ENCODE measurements at regions not wholly inside any gene's neighbourhood (a gene's known extent, or its start where the extent isn't known, plus 50 kb on each side); places are given as distances from the start of the nearest gene placed in this dataset.
"Not testable (repeated sequence)": the region's sequence is repeated elsewhere in the genome, so short reads cannot be mapped to it uniquely, and the experiment has no call there.

DNA sequence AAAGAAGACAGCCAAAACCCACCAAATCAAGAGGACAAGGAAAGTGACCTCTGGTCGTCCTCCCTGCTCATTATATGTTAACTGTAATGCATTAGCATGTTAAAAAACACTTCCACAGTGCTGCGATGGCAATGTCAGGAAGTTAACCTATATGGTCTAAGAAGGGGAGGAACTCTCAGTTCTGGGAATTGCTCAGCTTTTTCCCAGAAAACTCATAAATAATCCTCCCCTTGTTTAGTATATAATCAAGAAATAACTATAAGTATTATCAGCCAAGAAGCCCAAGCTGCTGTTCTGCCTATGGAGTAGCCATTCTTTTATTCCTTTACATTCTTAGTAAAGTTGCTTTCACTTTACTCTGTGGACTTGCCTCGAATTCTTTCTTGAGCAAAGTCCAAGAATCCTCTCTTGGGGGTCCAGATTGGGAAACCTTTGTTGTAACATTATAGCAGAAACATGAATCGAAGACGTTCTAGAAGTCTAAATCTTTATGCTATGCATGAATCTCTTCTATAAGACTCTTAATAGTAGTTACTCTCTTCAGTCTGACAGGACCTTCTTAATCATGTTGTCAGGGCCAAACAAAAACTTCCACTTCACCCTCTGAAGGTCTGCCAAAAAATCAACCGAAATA is 110.0 kb upstream of the VANGL1 start:
- no peak for DNase-seq

DNA sequence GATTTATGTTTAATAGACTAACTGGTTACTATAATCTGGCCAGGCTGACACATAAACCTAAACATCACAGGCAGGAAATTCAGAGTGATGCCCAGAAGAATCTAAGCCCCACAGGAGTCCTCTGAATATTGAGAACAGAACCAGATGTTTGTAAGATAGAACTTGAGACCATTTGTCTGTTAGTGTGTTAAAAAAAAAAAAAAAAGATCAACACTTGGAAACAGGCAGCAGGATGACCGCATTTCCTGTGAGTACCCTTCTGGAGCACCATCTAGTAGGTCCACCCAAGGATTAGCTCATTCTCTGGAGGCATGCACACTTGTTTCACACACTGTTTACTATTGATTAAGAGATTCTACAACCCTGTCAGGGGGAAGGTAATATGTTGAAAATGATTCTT is 111.4 kb upstream of the VANGL1 start:
- DNase-seq = no peak

DNA sequence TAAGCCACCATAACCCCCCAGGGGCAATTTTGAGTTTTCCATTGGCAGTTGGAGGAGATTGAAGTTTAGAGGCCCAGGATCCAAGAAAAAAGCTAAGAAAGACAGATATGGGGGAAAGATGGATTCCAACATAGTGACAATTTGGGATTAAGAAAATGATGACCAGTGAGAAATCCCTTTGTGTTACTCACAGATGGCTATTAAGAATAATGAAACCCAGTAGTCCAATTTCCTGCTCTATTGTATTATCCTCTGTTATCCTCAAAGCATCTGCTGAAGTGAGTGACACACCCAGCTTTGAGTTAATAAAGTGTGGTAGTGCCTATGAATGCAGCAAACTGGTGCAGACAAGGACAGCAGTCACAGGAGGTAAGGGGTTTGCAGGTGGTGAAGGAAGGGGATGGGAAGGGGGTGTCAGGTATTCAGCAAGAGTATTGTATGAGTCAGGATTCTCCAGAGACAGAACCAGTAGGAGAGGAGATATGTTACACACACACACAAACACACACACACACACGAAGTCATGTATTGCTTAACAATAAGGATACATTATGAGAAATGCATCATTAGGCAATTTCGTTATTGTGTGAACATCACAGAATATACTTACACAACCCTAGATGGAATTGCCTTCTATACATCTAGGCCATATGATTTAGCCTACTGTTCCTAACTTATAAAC is 112.4 kb upstream of the VANGL1 start:
- no peak for DNase-seq

GRCh38 chr1:115528336-115528735 is 113.4 kb upstream of the VANGL1 start:
- DNase-seq = peak; percentile 30

DNA sequence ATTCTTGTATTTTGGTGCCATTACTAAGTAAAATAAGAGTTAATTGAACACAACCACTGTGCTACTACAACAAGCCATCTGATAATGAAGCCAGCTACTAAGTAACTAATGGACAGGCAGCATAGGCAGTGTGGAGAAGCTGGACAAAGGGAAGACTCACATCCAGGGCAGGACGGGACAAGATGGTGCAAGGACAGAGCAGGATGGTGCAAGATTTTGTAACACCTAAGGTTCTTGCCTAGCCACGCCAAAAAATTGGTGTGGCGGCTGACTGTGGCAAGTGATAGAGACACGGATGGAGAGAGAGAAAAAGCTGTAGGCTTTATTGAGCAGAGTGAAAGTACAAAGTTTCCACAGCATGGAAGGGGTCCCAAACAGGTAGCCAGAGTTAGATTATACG is 114.0 kb upstream of the VANGL1 start:
- DNase-seq = no peak

GRCh38 chr1:115526900-115527299 is 114.9 kb upstream of the VANGL1 start:
- DNase-seq = no peak

DNA sequence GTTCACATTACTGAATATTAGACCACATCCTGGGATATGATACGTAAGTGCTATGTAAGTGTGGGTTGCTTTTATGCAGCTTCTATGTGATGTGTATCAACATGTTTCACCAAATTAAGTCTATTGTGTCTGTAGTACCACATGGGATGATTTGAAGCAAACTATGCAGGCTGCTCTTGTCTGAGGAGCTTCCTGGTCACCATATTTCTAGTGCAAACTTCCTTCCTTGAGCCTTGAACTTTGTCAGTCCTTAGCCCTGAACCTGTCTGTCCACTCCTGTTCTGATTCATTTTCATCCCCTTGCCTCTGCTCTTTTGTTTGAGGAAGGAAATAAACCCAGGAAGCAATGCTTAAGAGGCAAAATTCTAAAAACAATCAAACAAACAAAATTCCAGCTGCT is 117.5 kb upstream of the VANGL1 start:
- DNase-seq = no peak

DNA sequence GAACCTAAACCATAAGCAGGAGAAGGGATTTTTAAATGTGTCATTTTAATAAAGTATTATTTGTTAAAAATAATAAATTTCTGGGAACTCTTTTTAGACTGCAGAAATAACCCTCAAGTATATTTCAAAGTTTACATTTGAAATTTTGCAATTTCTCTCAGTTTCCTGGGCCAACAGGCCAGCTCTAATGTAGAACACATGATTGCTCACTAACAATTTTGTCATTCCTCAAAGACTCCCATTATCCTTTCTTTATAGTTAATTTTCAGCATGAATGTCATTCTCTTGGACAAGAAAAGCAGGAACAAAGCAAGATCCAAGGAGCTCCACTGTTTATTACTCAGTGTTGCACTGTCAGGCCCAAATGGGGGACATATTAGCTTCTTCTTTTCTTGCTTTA is 119.4 kb upstream of the VANGL1 start:
- no peak for DNase-seq

GRCh38 chr1:115515270-115515669 is 126.5 kb upstream of the VANGL1 start:
- DNase-seq = no peak

GRCh38 chr1:115510226-115510625 is 131.5 kb upstream of the VANGL1 start:
- DNase-seq = not testable (repeated sequence)

- DNase-seq = no peak
Observed at GRCh38 chr1:115507901-115508300, 133.9 kb upstream of the VANGL1 start.

- DNase-seq = peak; percentile 38
Observed at GRCh38 chr1:115506924-115507589, 134.7 kb upstream of the VANGL1 start.

DNA sequence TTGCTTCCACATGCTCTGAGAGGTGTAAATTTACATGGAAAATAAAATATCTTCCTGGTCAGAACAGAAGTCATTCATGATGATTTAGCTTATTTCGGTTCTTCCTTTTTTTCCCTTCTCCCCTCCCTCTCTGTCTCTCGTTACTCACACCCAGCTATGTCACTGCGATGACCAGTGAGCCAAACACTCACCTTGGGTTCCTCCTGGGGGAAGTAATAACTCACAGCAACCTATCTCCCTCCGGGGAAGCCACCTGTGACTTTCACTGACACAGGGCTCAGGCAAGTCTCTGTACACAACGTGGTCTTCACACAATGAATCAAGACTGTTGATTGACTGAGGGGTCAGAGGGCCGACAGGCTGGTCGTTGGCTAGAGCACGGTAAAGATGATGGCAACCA is 135.3 kb upstream of the VANGL1 start:
- no peak for DNase-seq

DNA sequence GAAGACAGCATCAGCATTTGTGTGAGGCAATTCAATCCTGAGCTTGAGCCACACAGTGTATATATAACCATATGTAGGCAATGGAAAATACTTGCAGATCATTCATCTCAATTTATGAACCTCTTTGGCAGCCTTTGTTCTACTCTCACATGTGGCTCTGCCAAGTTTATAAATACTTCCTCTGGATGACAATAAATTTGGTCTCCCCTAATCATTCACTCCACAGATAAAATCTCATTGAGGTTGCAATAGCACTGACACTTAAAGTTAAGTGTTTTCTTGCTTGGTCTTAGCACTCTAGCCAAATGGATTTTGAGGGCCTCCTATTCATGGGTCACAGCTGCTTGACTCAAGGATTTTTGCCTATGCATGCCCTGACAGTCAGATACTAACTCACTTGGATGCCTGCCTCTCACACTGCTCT is 136.6 kb upstream of the VANGL1 start:
- DNase-seq = no peak

DNA sequence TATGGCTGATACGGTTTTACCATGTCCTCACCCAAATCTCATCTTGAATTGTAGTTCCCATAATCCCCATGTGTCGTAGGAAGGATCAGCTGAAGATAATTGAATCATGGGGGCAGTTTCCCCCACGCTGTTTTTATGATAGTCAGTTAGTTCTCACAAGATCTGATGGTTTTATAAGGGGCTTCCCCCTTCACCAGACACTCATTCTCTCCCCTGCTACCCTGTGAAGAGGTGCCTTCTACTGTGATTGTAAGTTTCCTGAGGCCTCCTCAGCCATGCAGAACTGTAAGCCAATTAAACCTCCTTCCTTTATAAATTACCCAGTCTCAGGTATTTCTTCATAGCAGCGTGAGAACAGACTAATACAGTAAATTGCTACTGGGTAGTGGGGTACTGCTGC is 139.6 kb upstream of the VANGL1 start:
- DNase-seq = not testable (repeated sequence)

GRCh38 chr1:115501476-115501875 is 140.3 kb upstream of the VANGL1 start:
- DNase-seq = no peak

- no peak for DNase-seq
Observed at GRCh38 chr1:115499253-115499652, 142.5 kb upstream of the VANGL1 start.

DNA sequence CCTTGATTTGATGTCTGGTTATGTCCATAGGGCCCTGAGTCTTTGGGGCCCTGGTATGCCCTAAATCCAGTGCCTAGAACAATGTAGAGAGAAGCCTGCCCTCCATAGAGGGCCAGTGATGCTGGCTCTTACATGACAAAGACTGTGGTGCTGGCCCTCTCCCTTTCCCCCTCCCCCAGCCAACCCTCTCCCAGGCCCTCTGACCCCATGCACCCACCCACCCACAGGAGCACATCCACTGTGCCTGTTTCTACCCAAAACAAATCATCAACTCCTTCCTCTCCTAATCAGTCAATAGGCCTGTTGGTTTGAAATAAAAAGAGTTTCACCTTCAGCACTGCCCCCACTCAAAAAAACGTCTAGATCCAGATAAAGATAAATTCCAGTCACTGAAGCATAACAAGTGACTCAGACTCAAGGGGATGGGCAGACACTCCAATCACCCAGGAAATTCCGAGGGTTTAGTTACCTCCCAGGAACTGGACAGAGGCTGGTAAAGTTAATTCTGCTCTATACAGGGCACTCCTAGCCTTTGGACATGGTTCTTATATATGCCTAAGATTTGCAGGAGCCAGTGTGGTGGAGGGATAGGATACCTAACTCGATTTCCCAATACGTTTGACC is 144.8 kb upstream of the VANGL1 start:
- peak; percentile 95 for DNase-seq

DNA sequence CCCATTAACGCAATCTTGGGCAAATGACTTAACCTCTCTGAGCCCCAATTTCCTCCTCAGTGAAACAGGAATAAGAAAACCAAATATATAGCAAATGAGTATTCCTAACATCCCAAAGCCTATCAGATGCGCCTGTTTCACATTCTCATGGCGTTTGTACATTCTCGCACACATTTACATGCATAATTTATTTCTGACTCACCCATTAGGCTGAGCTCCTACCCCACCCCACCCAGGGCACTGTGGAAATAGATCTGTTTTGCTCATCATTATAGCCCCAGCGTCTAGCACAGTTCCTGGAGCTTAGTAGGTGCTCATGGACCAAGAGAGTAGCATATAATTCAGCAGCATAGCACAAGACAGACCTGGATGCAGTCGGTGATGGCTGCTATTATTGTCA is 146.1 kb upstream of the VANGL1 start:
- no peak for DNase-seq

- no peak for DNase-seq
Observed at GRCh38 chr1:115495111-115495510, 146.7 kb upstream of the VANGL1 start.

DNA sequence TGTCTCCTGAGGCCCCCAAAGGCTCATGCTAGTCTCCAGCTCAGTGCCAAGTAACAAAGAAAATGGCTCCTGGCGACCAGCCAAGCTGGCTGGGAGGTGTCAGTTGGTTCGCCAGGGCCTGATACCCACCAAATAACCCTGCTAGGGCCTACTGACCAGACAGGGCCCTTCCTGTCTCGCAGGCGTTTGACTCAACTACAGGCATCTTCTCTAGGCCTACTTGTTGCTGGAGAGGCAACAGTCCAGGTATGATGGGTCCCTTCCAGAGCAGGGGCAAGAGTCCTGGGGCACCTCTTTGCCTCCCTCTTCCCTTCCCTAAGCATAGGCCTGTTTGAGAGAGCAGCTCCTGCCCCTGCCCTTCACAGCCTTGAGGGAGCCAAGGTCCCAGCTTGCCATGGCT is 147.9 kb upstream of the VANGL1 start:
- DNase-seq = no peak

GRCh38 chr1:115492880-115493279 is 148.9 kb upstream of the VANGL1 start:
- peak; percentile 12 for DNase-seq

- no peak for DNase-seq
Observed at GRCh38 chr1:115492019-115492595, 149.7 kb upstream of the VANGL1 start.

All from kidney glomerular epithelial cell (primary cell).